B cell (primary cell): ENCODE measurements at regions not wholly inside any gene's neighbourhood (a gene's known extent, or its start where the extent isn't known, plus 50 kb on each side); places are given as distances from the start of the nearest gene placed in this dataset.

Experiments used
- ATAC-seq: fragments of 200-7000 bp; cut with Tn5 transposase; one replicate; pipeline ENCODE4 v1.10.0; 2021; ENCODE audit warnings: low read depth, mild to moderate bottlenecking, moderate number of reproducible peaks, moderate library complexity
- CTCF ChIA-PET: fragments of 350-600 bp; sonication (Branson Sonifier 250); formaldehyde crosslinking; loops from one replicate; lab custom pipeline; 2021; ENCODE audit warnings: antibody characterized with exemption, inconsistent platforms; lab: Charles Lee
- POLR2A ChIA-PET: fragments of 350-600 bp; sonication (Branson Sonifier 250); formaldehyde crosslinking; loops from one replicate; lab custom pipeline; 2021; ENCODE audit warnings: antibody characterized with exemption; lab: Charles Lee
- DNase-seq: peaks from one replicate; pipeline ENCODE4 v3.0.0; 2013
- H2AFZ ChIP-seq: 2 replicates; pipeline ENCODE4 v1.6.1; 2012; ENCODE audit warnings: mild to moderate bottlenecking, low read depth, low read length; ENCODE audit not compliant: insufficient read depth, poor library complexity, severe bottlenecking
- H3K27ac ChIP-seq, 2 donors: 1 replicate in 1 of 2; 2 replicates in 1 of 2; pipeline ENCODE4 v1.5.1; 2012 to 2013; ENCODE audit warnings: low read length in 2 of 2, mild to moderate bottlenecking in 2 of 2, moderate library complexity in 1 of 2
- H3K27me3 ChIP-seq, 4 experiments: fragments of 200-600 bp in 1 of 4; sonication (generic) in 1 of 4; replicated peaks in 1 of 4; 1 replicate in 2 of 4; 2 replicates in 2 of 4; pipeline versions ENCODE4 v1.6.1 to v1.7.0; 2013 to 2016; ENCODE audit warnings: low read length in 3 of 4, mild to moderate bottlenecking in 2 of 4, mixed read lengths in 1 of 4, moderate library complexity in 1 of 4; ENCODE audit not compliant: insufficient read depth in 4 of 4, control insufficient read depth in 3 of 4; ENCODE audit errors: control extremely low read depth in 1 of 4
- H3K36me3 ChIP-seq, 2 experiments: replicated peaks in 1 of 2; 1 replicate in 1 of 2; 2 replicates in 1 of 2; pipeline versions ENCODE4 v1.6.1 to v1.7.1; 2013; ENCODE audit warnings: low read length in 1 of 2; ENCODE audit not compliant: insufficient read depth in 2 of 2, control insufficient read depth in 1 of 2; ENCODE audit errors: control extremely low read depth in 1 of 2, extremely low read depth in 1 of 2
- H3K4me1 ChIP-seq, 2 donors: fragments of 200-600 bp in 1 of 2; sonication (generic) in 1 of 2; 1 replicate in 1 of 2; 2 replicates in 1 of 2; pipeline versions ENCODE4 v1.5.1 to v1.6.1; 2013 to 2017; ENCODE audit warnings: low read length in 2 of 2; ENCODE audit not compliant: control insufficient read depth in 2 of 2, insufficient read depth in 2 of 2
- H3K4me2 ChIP-seq: replicated peaks from 2 replicates; pipeline ENCODE3; 2012; ENCODE audit warnings: mild to moderate bottlenecking, low read depth, low read length; ENCODE audit not compliant: poor library complexity, severe bottlenecking
- H3K4me3 ChIP-seq, 5 experiments: fragments of 200-600 bp in 1 of 5; sonication (generic) in 1 of 5; 1 replicate in 3 of 5; 2 replicates in 2 of 5; pipeline versions ENCODE4 v1.5.1 to v1.7.0; 2011 to 2016; ENCODE audit warnings: low read length in 4 of 5, mild to moderate bottlenecking in 4 of 5, low read depth in 2 of 5, control low read depth in 1 of 5, moderate library complexity in 1 of 5; ENCODE audit not compliant: insufficient read depth in 1 of 5; ENCODE audit errors: control extremely low read depth in 1 of 5, extremely low read depth in 1 of 5
- H3K79me2 ChIP-seq: fragments of 200-600 bp; sonication (generic); one replicate; pipeline ENCODE4 v1.6.0; 2016; ENCODE audit warnings: low read length; ENCODE audit not compliant: control insufficient read depth, insufficient read depth
- H3K9ac ChIP-seq: fragments of 200-600 bp; sonication (generic); 2 replicates; pipeline ENCODE4 v1.6.1; 2017; ENCODE audit warnings: mild to moderate bottlenecking, low read length, moderate library complexity
- H3K9me3 ChIP-seq, 3 donors: one replicate each; pipeline versions ENCODE4 v1.6.1 to v1.7.1; 2013; ENCODE audit warnings: low read length in 2 of 3; ENCODE audit not compliant: control insufficient read depth in 2 of 3, insufficient read depth in 1 of 3; ENCODE audit errors: control extremely low read depth in 1 of 3
- H4K20me1 ChIP-seq: 2 replicates; pipeline ENCODE4 v1.6.0; 2012; ENCODE audit warnings: mild to moderate bottlenecking, low read length; ENCODE audit not compliant: insufficient read depth, control insufficient read depth, poor library complexity, severe bottlenecking
- H3K27ac Mint-ChIP-seq: one replicate; pipeline ENCODE4 v1.8.0; 2021; ENCODE audit warnings: mixed read lengths
- H3K27me3 Mint-ChIP-seq: one replicate; pipeline ENCODE4 v1.8.0; 2021; ENCODE audit warnings: mixed read lengths
- H3K4me1 Mint-ChIP-seq: one replicate; pipeline ENCODE4 v1.8.0; 2021; ENCODE audit warnings: mixed read lengths
- H3K4me3 Mint-ChIP-seq: one replicate; pipeline ENCODE4 v1.8.0; 2021; ENCODE audit warnings: mixed read lengths
- H3K9me3 Mint-ChIP-seq: one replicate; pipeline ENCODE4 v1.8.0; 2022; ENCODE audit warnings: mixed read lengths; ENCODE audit not compliant: insufficient read depth
- CTCF ChIP-seq: fragments of 200-600 bp; IDR thresholded peaks from one replicate; pipeline ENCODE4 v1.8.0; 2022; ENCODE audit warnings: antibody characterized with exemption, mild to moderate bottlenecking
- EZH2 ChIP-seq: IDR thresholded peaks from 2 replicates; pipeline ENCODE4 v1.6.1; 2012; ENCODE audit warnings: borderline replicate concordance, low read depth, mild to moderate bottlenecking, moderate library complexity, low read length; ENCODE audit not compliant: insufficient read depth, poor library complexity, severe bottlenecking
- WGBS: methylation state at CpG from one replicate; pipeline ENCODE4 v1.1.5; 2013; ENCODE audit warnings: missing lambda C conversion rate; ENCODE audit not compliant: insufficient coverage; 5-methylcytosine and 5-hydroxymethylcytosine counted together
- intact Hi-C: fragments of 100-400 bp; cut with micrococcal nuclease; formaldehyde crosslinking; loops from one replicate; pipeline ENCODE4 v1.10.0; 2022

DNA sequence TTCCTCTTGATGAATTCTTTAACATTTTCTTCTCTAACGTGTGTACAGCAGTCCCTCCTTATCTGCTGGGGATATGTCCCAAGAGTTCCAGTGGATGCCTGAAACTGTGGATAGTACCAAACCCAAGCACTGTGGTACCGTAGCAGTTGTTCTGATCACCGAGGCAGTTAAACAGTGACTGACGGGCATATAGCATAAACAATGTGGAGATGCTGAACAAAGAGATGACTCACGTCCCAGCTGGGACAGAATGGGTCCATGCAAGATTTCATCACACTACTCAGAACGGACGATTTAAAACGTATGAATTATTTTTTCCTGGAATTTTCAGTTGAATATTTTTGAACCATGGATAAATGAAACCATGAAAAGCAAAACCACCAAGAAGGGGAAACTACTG lies 54.5 kb upstream of the SPAG16 start:
- no peak for ATAC-seq
- intact Hi-C loops: loop anchor here (5.0 kb wide), 1 partner anchor 453 kb away; no protein-coding TSS in a partner anchor
- peaks cover 51 to 76% of the 10 kb centered on the region in 2 donors for H3K4me1 ChIP-seq

GRCh38 chr2:213231966-213232365 lies 52.3 kb upstream of the SPAG16 start:
- POLR2A ChIA-PET: no interaction called here
- Mint-ChIP-seq H3K4me1 (peaks cover 69% of the 10 kb centered on the region), H3K27me3 (peaks cover 2% of the 10 kb centered on the region), H3K9me3 (no peaks in the 10 kb centered on the region), H3K27ac (no peak overlapping the region), H3K4me3 (no peak overlapping the region)
- Histone ChIP-seq H3K9me3 (no peaks in the 10 kb centered on the region), H3K27ac (no peak overlapping the region), H3K27me3 (no peaks in the 10 kb centered on the region), H2AFZ (no peak overlapping the region), H3K79me2 (no peaks in the 10 kb centered on the region), H3K9ac (no peak overlapping the region), H4K20me1 (no peaks in the 10 kb centered on the region), H3K36me3 (no peaks in the 10 kb centered on the region), H3K4me1 (peaks cover 42 to 69% of the 10 kb centered on the region in 2 donors), H3K4me3 (no peak overlapping the region), H3K4me2 (no peak overlapping the region)
- DNase-seq (no peak), ATAC-seq (no peak)
- no CpG with 5 or more reads among the region's 1 CpG for WGBS
- TF ChIP-seq CTCF (no peak), EZH2 (no peak)
- intact Hi-C loops: loop anchor here (2.0 to 5.0 kb wide), 6 partner anchors 15 to 1577 kb away; partner anchors contain the start of genes BARD1 and SPAG16
- CTCF ChIA-PET: no interaction called here

More for the DNA sequence above, 54.5 kb upstream of the SPAG16 start:
- Histone ChIP-seq H3K9ac (no peak overlapping the region), H4K20me1 (no peaks in the 10 kb centered on the region), H2AFZ (peak overlapping the region; percentile 51), H3K9me3 (no peaks in the 10 kb centered on the region), H3K79me2 (no peaks in the 10 kb centered on the region), H3K27ac (no peak overlapping the region), H3K4me3 (no peak overlapping the region), H3K27me3 (no peaks in the 10 kb centered on the region), H3K36me3 (no peaks in the 10 kb centered on the region), H3K4me2 (peak overlapping the region; percentile 48)
- Mint-ChIP-seq H3K4me1 (peaks cover 70% of the 10 kb centered on the region), H3K27me3 (no peaks in the 10 kb centered on the region), H3K27ac (peak overlapping the region; percentile 91), H3K4me3 (peak overlapping the region; percentile 77), H3K9me3 (no peaks in the 10 kb centered on the region)
- TF ChIP-seq CTCF: no peak
- no peak for TF ChIP-seq EZH2
- 19% methylated on average over 3 of the region's 8 CpGs for WGBS
- ChIA-PET CTCF (no interaction called here), POLR2A (no interaction called here)
- DNase-seq: no peak
